ENCODE measurements at regions not wholly inside any gene's neighbourhood (a gene's known extent, or its start where the extent isn't known, plus 50 kb on each side); places are given as distances from the start of the nearest gene placed in this dataset.
A peak's percentile ranks its signal among the peaks of the same experiment; 100 is the strongest.

GRCh38 chr14:30813216-30813615 lies 61.1 kb upstream of the COCH start:
- H3K79me2 ChIP-seq (ENCODE audit: control insufficient read depth, insufficient read depth, low read length) = no peaks in the 10 kb centered on the region
- no peak for DNase-seq (ENCODE audit: extremely low read depth in 1 of 4, low spot score in 3 of 4)
- CTCF ChIA-PET (ENCODE audit: low intra/inter-chr PET ratio) = no interaction called here
- TF ChIP-seq ZNF512 (tag; IDR thresholded peaks at IDR 0.05) = no peak
- TF ChIP-seq SUPT5H (IDR thresholded peaks at IDR 0.05) = no peak
- no peak for TF ChIP-seq BDP1 (IDR thresholded peaks at IDR 0.05; ENCODE audit: insufficient read depth, insufficient read length)
- TF ChIP-seq TEAD1 (CRISPR knock-in tag; IDR thresholded peaks at IDR 0.05) = no peak
- no peak for TF ChIP-seq THAP7 (CRISPR knock-in tag; IDR thresholded peaks at IDR 0.05)
- TF ChIP-seq CCNT2 (IDR thresholded peaks at IDR 0.05; ENCODE audit: borderline replicate concordance, extremely low read depth, insufficient read length, low read depth, low read length) = no peak
- TF ChIP-seq PURB (CRISPR knock-in tag; IDR thresholded peaks at IDR 0.05; ENCODE audit: low read depth) = no peak
- no peak for TF ChIP-seq PTRF (tag; IDR thresholded peaks at IDR 0.05)
- no peak for TF ChIP-seq ZNF134 (CRISPR knock-in tag; conservative IDR thresholded peaks at IDR 0.05)
- TF ChIP-seq HBP1 (CRISPR knock-in tag; IDR thresholded peaks at IDR 0.05) = no peak
- no peak for TF ChIP-seq WHSC1 (IDR thresholded peaks at IDR 0.05; ENCODE audit: low read length)
- H3K9ac ChIP-seq (ENCODE audit: insufficient read depth in 1 of 2, low read depth in 2 of 2, low read length in 2 of 2) = no peak overlapping the region
- H3K27ac ChIP-seq (ENCODE audit: extremely low read depth, low read depth, low read length) = no peak overlapping the region
- no TSS peak for BruUV-seq (replicated peaks)
- no peaks in the 10 kb centered on the region for H3K4me1 ChIP-seq (replicated peaks in 1 of 2; ENCODE audit: control insufficient read depth in 2 of 2, insufficient read depth in 2 of 2, low read length in 2 of 2)
- in situ Hi-C loops (cut with MboI) (no loop called here), intact Hi-C loops (cut with micrococcal nuclease) (no loop called here)
- H4K20me1 ChIP-seq (replicated peaks; ENCODE audit: control insufficient read depth, insufficient read depth, low read length) = no peaks in the 10 kb centered on the region
- H2AFZ ChIP-seq (ENCODE audit: low read depth, low read length) = peak overlapping the region; percentile 34; the same call in 1 of the 2 replicates
- no peak overlapping the region for H3K4me3 ChIP-seq
- no peak overlapping the region for H3K4me2 ChIP-seq (ENCODE audit: insufficient read depth, low read length)
- no peak for FAIRE-seq
- H3K9me1 ChIP-seq (ENCODE audit: control insufficient read depth, insufficient read depth, low read length) = no peaks in the 10 kb centered on the region
- no peaks in the 10 kb centered on the region for H3K9me3 ChIP-seq (replicated peaks; ENCODE audit: control insufficient read depth, insufficient read depth, low read depth, low read length)
- no peaks in the 10 kb centered on the region for H3K36me3 ChIP-seq (ENCODE audit: control insufficient read depth, insufficient read depth, low read length)
- WGBS (ENCODE audit: insufficient coverage, low coverage, missing lambda C conversion rate) = 86% methylated on average over 5 of the region's 5 CpGs
- POLR2A ChIA-PET = interaction anchor here (0.6 to 1.2 kb wide), 3 partner anchors 9 to 68 kb away, joined by 3 to 4 read pairs (median 3); no protein-coding TSS in a partner anchor
- H3K27me3 ChIP-seq (ENCODE audit: control insufficient read depth in 2 of 2, insufficient read depth in 2 of 2, low read length in 2 of 2) = no peaks in the 10 kb centered on the region
- ATAC-seq = no peak
